ENCODE measurements at regions not wholly inside any gene's neighbourhood (a gene's known extent, or its start where the extent isn't known, plus 50 kb on each side); places are given as distances from the start of the nearest gene placed in this dataset.

- no peaks in the 10 kb centered on the region for H3K36me3 Mint-ChIP-seq
- TF ChIP-seq, protein P1, sequence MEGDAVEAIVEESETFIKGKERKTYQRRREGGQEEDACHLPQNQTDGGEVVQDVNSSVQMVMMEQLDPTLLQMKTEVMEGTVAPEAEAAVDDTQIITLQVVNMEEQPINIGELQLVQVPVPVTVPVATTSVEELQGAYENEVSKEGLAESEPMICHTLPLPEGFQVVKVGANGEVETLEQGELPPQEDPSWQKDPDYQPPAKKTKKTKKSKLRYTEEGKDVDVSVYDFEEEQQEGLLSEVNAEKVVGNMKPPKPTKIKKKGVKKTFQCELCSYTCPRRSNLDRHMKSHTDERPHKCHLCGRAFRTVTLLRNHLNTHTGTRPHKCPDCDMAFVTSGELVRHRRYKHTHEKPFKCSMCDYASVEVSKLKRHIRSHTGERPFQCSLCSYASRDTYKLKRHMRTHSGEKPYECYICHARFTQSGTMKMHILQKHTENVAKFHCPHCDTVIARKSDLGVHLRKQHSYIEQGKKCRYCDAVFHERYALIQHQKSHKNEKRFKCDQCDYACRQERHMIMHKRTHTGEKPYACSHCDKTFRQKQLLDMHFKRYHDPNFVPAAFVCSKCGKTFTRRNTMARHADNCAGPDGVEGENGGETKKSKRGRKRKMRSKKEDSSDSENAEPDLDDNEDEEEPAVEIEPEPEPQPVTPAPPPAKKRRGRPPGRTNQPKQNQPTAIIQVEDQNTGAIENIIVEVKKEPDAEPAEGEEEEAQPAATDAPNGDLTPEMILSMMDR (IDR thresholded peaks at IDR 0.05; ENCODE audit: unreplicated experiment): no peak
- no peak overlapping the region for H3K27ac Mint-ChIP-seq
- no peak overlapping the region for H3K4me3 Mint-ChIP-seq
- peaks cover 9% of the 10 kb centered on the region for H3K9me3 Mint-ChIP-seq
- no peak for DNase-seq (ENCODE audit: low spot score in 2 of 2, unreplicated experiment in 2 of 2)
- H3K4me1 Mint-ChIP-seq: peaks cover 45% of the 10 kb centered on the region
- no peaks in the 10 kb centered on the region for H3K27me3 Mint-ChIP-seq (ENCODE audit: low read depth)
Observed at GRCh38 chr3:162368417-162368816, 871.8 kb downstream of the OTOL1 start.

DNA sequence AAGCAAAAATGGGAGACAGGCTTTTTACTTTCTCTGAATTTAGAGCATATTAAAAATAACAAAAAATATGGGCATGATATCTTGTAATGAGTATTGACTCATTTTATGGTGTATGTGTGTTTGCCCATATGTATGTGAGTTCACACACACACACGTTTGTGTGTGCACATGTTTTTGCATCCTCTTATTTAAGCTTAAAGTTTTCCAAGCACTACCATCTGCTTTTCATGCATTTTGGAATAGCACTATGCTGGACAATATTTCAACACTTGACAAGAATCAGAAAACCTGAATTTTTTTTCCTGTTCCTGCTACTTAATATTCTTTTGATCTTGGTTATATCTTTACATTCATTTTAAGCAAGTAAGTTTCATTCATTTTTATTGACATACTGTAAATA, 872.7 kb downstream of the OTOL1 start:
- TF ChIP-seq, protein P1 (IDR thresholded peaks at IDR 0.05; ENCODE audit: unreplicated experiment): no peak
- H3K4me3 Mint-ChIP-seq: no peak overlapping the region
- H3K36me3 Mint-ChIP-seq: no peaks in the 10 kb centered on the region
- peaks cover 9% of the 10 kb centered on the region for H3K9me3 Mint-ChIP-seq
- no peak for DNase-seq (ENCODE audit: low spot score in 2 of 2, unreplicated experiment in 2 of 2)
- no peaks in the 10 kb centered on the region for H3K27me3 Mint-ChIP-seq (ENCODE audit: low read depth)
- H3K27ac Mint-ChIP-seq: no peak overlapping the region
- H3K4me1 Mint-ChIP-seq: peaks cover 45% of the 10 kb centered on the region

GRCh38 chr3:162370141-162370540, 873.5 kb downstream of the OTOL1 start:
- H3K36me3 Mint-ChIP-seq: no peaks in the 10 kb centered on the region
- TF ChIP-seq, protein P1 (IDR thresholded peaks at IDR 0.05; ENCODE audit: unreplicated experiment): no peak
- no peaks in the 10 kb centered on the region for H3K27me3 Mint-ChIP-seq (ENCODE audit: low read depth)
- peaks cover 42% of the 10 kb centered on the region for H3K4me1 Mint-ChIP-seq
- H3K4me3 Mint-ChIP-seq: no peak overlapping the region
- H3K9me3 Mint-ChIP-seq: peaks cover 9% of the 10 kb centered on the region
- no peak for DNase-seq (ENCODE audit: low spot score in 2 of 2, unreplicated experiment in 2 of 2)
- no peak overlapping the region for H3K27ac Mint-ChIP-seq

DNA sequence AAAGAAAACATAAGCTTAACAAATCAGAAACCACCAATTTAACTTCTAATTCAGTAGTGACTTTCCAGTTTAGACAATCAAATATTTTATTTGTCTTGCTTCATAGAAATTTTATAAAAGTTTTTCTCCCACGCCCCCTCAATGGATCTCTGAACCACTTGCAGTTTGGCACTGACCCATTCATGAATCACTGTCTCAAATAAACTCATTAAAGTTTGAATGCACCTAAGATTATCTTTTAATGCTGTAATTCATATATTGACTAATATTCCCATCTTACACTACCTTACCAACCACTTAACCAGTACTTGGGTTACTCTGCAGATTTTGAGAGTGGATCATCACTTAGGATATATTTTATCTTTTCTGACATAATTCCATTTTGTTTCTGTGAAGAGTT, 880.2 kb downstream of the OTOL1 start:
- no peak overlapping the region for H3K4me3 Mint-ChIP-seq
- H3K4me1 Mint-ChIP-seq: no peaks in the 10 kb centered on the region
- peaks cover 17% of the 10 kb centered on the region for H3K9me3 Mint-ChIP-seq
- no peaks in the 10 kb centered on the region for H3K27me3 Mint-ChIP-seq (ENCODE audit: low read depth)
- DNase-seq (ENCODE audit: low spot score in 2 of 2, unreplicated experiment in 2 of 2): no peak
- H3K36me3 Mint-ChIP-seq: no peaks in the 10 kb centered on the region
- H3K27ac Mint-ChIP-seq: no peak overlapping the region
- TF ChIP-seq, protein P1 (IDR thresholded peaks at IDR 0.05; ENCODE audit: unreplicated experiment): no peak

DNA sequence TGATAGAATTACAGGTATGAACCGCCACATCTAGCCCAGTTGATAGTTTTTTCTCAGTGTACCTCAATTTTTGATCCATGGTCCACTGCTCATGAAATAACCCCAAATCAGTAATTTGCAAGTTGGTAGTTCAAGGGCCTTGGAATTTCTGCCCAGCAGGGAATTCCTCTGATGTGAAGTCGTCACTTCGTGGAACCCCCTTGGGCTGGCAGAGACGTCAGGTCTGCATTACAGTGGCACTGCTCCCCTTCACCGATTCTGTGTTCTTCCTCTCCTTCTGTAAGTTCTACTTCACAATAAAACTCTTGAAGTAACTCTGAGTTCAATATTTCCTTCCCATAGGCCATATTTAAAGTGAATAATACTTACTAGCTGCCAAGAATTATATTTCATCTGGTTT, 881.0 kb downstream of the OTOL1 start:
- Mint-ChIP-seq H3K27me3 (ENCODE audit: low read depth) (no peaks in the 10 kb centered on the region), H3K9me3 (peaks cover 16% of the 10 kb centered on the region), H3K27ac (no peak overlapping the region), H3K4me1 (no peaks in the 10 kb centered on the region), H3K36me3 (no peaks in the 10 kb centered on the region), H3K4me3 (no peak overlapping the region)
- TF ChIP-seq, protein P1 (IDR thresholded peaks at IDR 0.05; ENCODE audit: unreplicated experiment): no peak
- DNase-seq (ENCODE audit: low spot score in 2 of 2, unreplicated experiment in 2 of 2): no peak

GRCh38 chr3:162385387-162385786, 888.8 kb downstream of the OTOL1 start:
- Mint-ChIP-seq H3K9me3 (peaks cover 4% of the 10 kb centered on the region), H3K27ac (no peak overlapping the region), H3K4me3 (no peak overlapping the region), H3K36me3 (no peaks in the 10 kb centered on the region), H3K4me1 (no peaks in the 10 kb centered on the region), H3K27me3 (ENCODE audit: low read depth) (no peaks in the 10 kb centered on the region)
- DNase-seq (ENCODE audit: low spot score in 2 of 2, unreplicated experiment in 2 of 2): no peak
- TF ChIP-seq, protein P1 (IDR thresholded peaks at IDR 0.05; ENCODE audit: unreplicated experiment): no peak

Measured in mesothelial cell of epicardium (in vitro differentiated cells).